ENCODE measurements at regions not wholly inside any gene's neighbourhood (a gene's known extent, or its start where the extent isn't known, plus 50 kb on each side); places are given as distances from the start of the nearest gene placed in this dataset.
"Not testable (repeated sequence)": the region's sequence is repeated elsewhere in the genome, so short reads cannot be mapped to it uniquely, and the experiment has no call there.

- no peak overlapping the region for H3K27ac ChIP-seq (ENCODE audit: low read depth, low read length)
- H3K9ac ChIP-seq (ENCODE audit: low read length), result no peak overlapping the region
- H3K4me3 ChIP-seq (ENCODE audit: low read depth in 1 of 2, low read length in 2 of 2), result no peak overlapping the region
- no peaks in the 10 kb centered on the region for H3K27me3 ChIP-seq (ENCODE audit: control insufficient read depth in 1 of 2, insufficient read depth in 2 of 2, low read length in 2 of 2)
- peaks cover 3% of the 10 kb centered on the region for H3K4me1 ChIP-seq (ENCODE audit: insufficient read depth, low read length)
- no peaks in the 10 kb centered on the region for H3K36me3 ChIP-seq (ENCODE audit: insufficient read depth, low read length)
- H3K9me3 ChIP-seq (ENCODE audit: low read length), result no peaks in the 10 kb centered on the region
Observed at GRCh38 chr2:65779021-65779420, 346.6 kb upstream of the SPRED2 start.

GRCh38 chr2:65778137-65778536, 345.7 kb upstream of the SPRED2 start:
- Histone ChIP-seq H3K27ac (ENCODE audit: low read depth, low read length) (no peak overlapping the region), H3K27me3 (ENCODE audit: control insufficient read depth in 1 of 2, insufficient read depth in 2 of 2, low read length in 2 of 2) (no peaks in the 10 kb centered on the region), H3K4me1 (ENCODE audit: insufficient read depth, low read length) (peaks cover 3% of the 10 kb centered on the region), H3K36me3 (ENCODE audit: insufficient read depth, low read length) (no peaks in the 10 kb centered on the region), H3K9me3 (ENCODE audit: low read length) (no peaks in the 10 kb centered on the region), H3K9ac (ENCODE audit: low read length) (no peak overlapping the region), H3K4me3 (ENCODE audit: low read depth in 1 of 2, low read length in 2 of 2) (no peak overlapping the region)

GRCh38 chr2:65775839-65776238, 343.4 kb upstream of the SPRED2 start:
- H3K4me1 ChIP-seq (ENCODE audit: insufficient read depth, low read length), result peaks cover 3% of the 10 kb centered on the region
- H3K9ac ChIP-seq (ENCODE audit: low read length), result no peak overlapping the region
- H3K36me3 ChIP-seq (ENCODE audit: insufficient read depth, low read length), result no peaks in the 10 kb centered on the region
- no peak overlapping the region for H3K4me3 ChIP-seq (ENCODE audit: low read depth in 1 of 2, low read length in 2 of 2)
- H3K27me3 ChIP-seq (ENCODE audit: control insufficient read depth in 1 of 2, insufficient read depth in 2 of 2, low read length in 2 of 2), result no peaks in the 10 kb centered on the region
- H3K9me3 ChIP-seq (ENCODE audit: low read length), result no peaks in the 10 kb centered on the region
- H3K27ac ChIP-seq (ENCODE audit: low read depth, low read length), result no peak overlapping the region

GRCh38 chr2:65767946-65768345, 335.5 kb upstream of the SPRED2 start:
- no peak overlapping the region for H3K9ac ChIP-seq (ENCODE audit: low read length)
- H3K27ac ChIP-seq (ENCODE audit: low read depth, low read length), result no peak overlapping the region
- no peaks in the 10 kb centered on the region for H3K36me3 ChIP-seq (ENCODE audit: insufficient read depth, low read length)
- no peaks in the 10 kb centered on the region for H3K27me3 ChIP-seq (ENCODE audit: control insufficient read depth in 1 of 2, insufficient read depth in 2 of 2, low read length in 2 of 2)
- H3K4me3 ChIP-seq (ENCODE audit: low read depth in 1 of 2, low read length in 2 of 2), result no peak overlapping the region
- H3K9me3 ChIP-seq (ENCODE audit: low read length), result no peaks in the 10 kb centered on the region
- H3K4me1 ChIP-seq (ENCODE audit: insufficient read depth, low read length), result no peaks in the 10 kb centered on the region

GRCh38 chr2:65766768-65767267, 334.4 kb upstream of the SPRED2 start:
- H3K9ac ChIP-seq (ENCODE audit: low read length), result no peak overlapping the region
- H3K27ac ChIP-seq (ENCODE audit: low read depth, low read length), result no peak overlapping the region
- H3K4me1 ChIP-seq (ENCODE audit: insufficient read depth, low read length), result no peaks in the 10 kb centered on the region
- H3K9me3 ChIP-seq (ENCODE audit: low read length), result no peaks in the 10 kb centered on the region
- no peaks in the 10 kb centered on the region for H3K36me3 ChIP-seq (ENCODE audit: insufficient read depth, low read length)
- no peak overlapping the region for H3K4me3 ChIP-seq (ENCODE audit: low read depth in 1 of 2, low read length in 2 of 2)
- H3K27me3 ChIP-seq (ENCODE audit: control insufficient read depth in 1 of 2, insufficient read depth in 2 of 2, low read length in 2 of 2), result no peaks in the 10 kb centered on the region

- H3K9me3 ChIP-seq (ENCODE audit: low read length), result no peaks in the 10 kb centered on the region
Observed at GRCh38 chr2:65765376-65765775, 333.0 kb upstream of the SPRED2 start.

GRCh38 chr2:65762068-65762467, 329.7 kb upstream of the SPRED2 start:
- Histone ChIP-seq H3K27ac (ENCODE audit: low read depth, low read length) (no peak overlapping the region), H3K27me3 (ENCODE audit: control insufficient read depth in 1 of 2, insufficient read depth in 2 of 2, low read length in 2 of 2) (no peaks in the 10 kb centered on the region), H3K9ac (ENCODE audit: low read length) (no peak overlapping the region), H3K9me3 (ENCODE audit: low read length) (no peaks in the 10 kb centered on the region), H3K4me3 (ENCODE audit: low read depth in 1 of 2, low read length in 2 of 2) (no peak overlapping the region), H3K36me3 (ENCODE audit: insufficient read depth, low read length) (no peaks in the 10 kb centered on the region), H3K4me1 (ENCODE audit: insufficient read depth, low read length) (no peaks in the 10 kb centered on the region)

More at GRCh38 chr2:65765376-65765775, 333.0 kb upstream of the SPRED2 start:
- Histone ChIP-seq H3K4me3 (ENCODE audit: low read depth in 1 of 2, low read length in 2 of 2) (no peak overlapping the region), H3K27me3 (ENCODE audit: control insufficient read depth in 1 of 2, insufficient read depth in 2 of 2, low read length in 2 of 2) (no peaks in the 10 kb centered on the region), H3K4me1 (ENCODE audit: insufficient read depth, low read length) (no peaks in the 10 kb centered on the region), H3K9ac (ENCODE audit: low read length) (no peak overlapping the region), H3K36me3 (ENCODE audit: insufficient read depth, low read length) (no peaks in the 10 kb centered on the region), H3K27ac (ENCODE audit: low read depth, low read length) (no peak overlapping the region)

GRCh38 chr2:65754219-65754618, 321.8 kb upstream of the SPRED2 start:
- Histone ChIP-seq H3K9ac (ENCODE audit: low read length) (no peak overlapping the region), H3K4me1 (ENCODE audit: insufficient read depth, low read length) (peaks cover 11% of the 10 kb centered on the region), H3K27ac (ENCODE audit: low read depth, low read length) (no peak overlapping the region), H3K9me3 (ENCODE audit: low read length) (no peaks in the 10 kb centered on the region), H3K36me3 (ENCODE audit: insufficient read depth, low read length) (no peaks in the 10 kb centered on the region), H3K27me3 (ENCODE audit: control insufficient read depth in 1 of 2, insufficient read depth in 2 of 2, low read length in 2 of 2) (no peaks in the 10 kb centered on the region), H3K4me3 (ENCODE audit: low read depth in 1 of 2, low read length in 2 of 2) (no peak overlapping the region)

GRCh38 chr2:65751408-65751807, 319.0 kb upstream of the SPRED2 start:
- peaks cover 11% of the 10 kb centered on the region for H3K4me1 ChIP-seq (ENCODE audit: insufficient read depth, low read length)
- H3K36me3 ChIP-seq (ENCODE audit: insufficient read depth, low read length), result no peaks in the 10 kb centered on the region
- no peak overlapping the region for H3K4me3 ChIP-seq (ENCODE audit: low read depth in 1 of 2, low read length in 2 of 2)
- no peaks in the 10 kb centered on the region for H3K9me3 ChIP-seq (ENCODE audit: low read length)
- H3K27ac ChIP-seq (ENCODE audit: low read depth, low read length), result no peak overlapping the region
- H3K27me3 ChIP-seq (ENCODE audit: control insufficient read depth in 1 of 2, insufficient read depth in 2 of 2, low read length in 2 of 2), result no peaks in the 10 kb centered on the region
- no peak overlapping the region for H3K9ac ChIP-seq (ENCODE audit: low read length)

GRCh38 chr2:65749545-65749944, 317.1 kb upstream of the SPRED2 start:
- Histone ChIP-seq H3K36me3 (ENCODE audit: insufficient read depth, low read length) (no peaks in the 10 kb centered on the region), H3K9ac (ENCODE audit: low read length) (no peak overlapping the region), H3K27me3 (ENCODE audit: control insufficient read depth in 1 of 2, insufficient read depth in 2 of 2, low read length in 2 of 2) (no peaks in the 10 kb centered on the region), H3K27ac (ENCODE audit: low read depth, low read length) (no peak overlapping the region), H3K4me1 (ENCODE audit: insufficient read depth, low read length) (peaks cover 7% of the 10 kb centered on the region), H3K9me3 (ENCODE audit: low read length) (no peaks in the 10 kb centered on the region), H3K4me3 (ENCODE audit: low read depth in 1 of 2, low read length in 2 of 2) (no peak overlapping the region)

- H3K4me1 ChIP-seq (ENCODE audit: insufficient read depth, low read length); H3K9me3 ChIP-seq (ENCODE audit: low read length); H3K36me3 ChIP-seq (ENCODE audit: insufficient read depth, low read length); H3K27me3 ChIP-seq (ENCODE audit: control insufficient read depth in 1 of 2, insufficient read depth in 2 of 2, low read length in 2 of 2); H3K9ac ChIP-seq (ENCODE audit: low read length); H3K27ac ChIP-seq (ENCODE audit: low read depth, low read length); H3K4me3 ChIP-seq (ENCODE audit: low read depth in 1 of 2, low read length in 2 of 2): not testable (repeated sequence)
Observed at GRCh38 chr2:65747875-65748274, 315.5 kb upstream of the SPRED2 start.

GRCh38 chr2:65746931-65747675, 314.7 kb upstream of the SPRED2 start:
- Histone ChIP-seq H3K27ac (ENCODE audit: low read depth, low read length) (no peak overlapping the region), H3K36me3 (ENCODE audit: insufficient read depth, low read length) (no peaks in the 10 kb centered on the region), H3K27me3 (ENCODE audit: control insufficient read depth in 1 of 2, insufficient read depth in 2 of 2, low read length in 2 of 2) (no peaks in the 10 kb centered on the region), H3K9ac (ENCODE audit: low read length) (no peak overlapping the region), H3K4me1 (ENCODE audit: insufficient read depth, low read length) (no peaks in the 10 kb centered on the region), H3K4me3 (ENCODE audit: low read depth in 1 of 2, low read length in 2 of 2) (no peak overlapping the region), H3K9me3 (ENCODE audit: low read length) (no peaks in the 10 kb centered on the region)

Measured in muscle layer of colon (tissue), 2 donors.